ENCODE measurements at regions not wholly inside any gene's neighbourhood (a gene's known extent, or its start where the extent isn't known, plus 50 kb on each side); places are given as distances from the start of the nearest gene placed in this dataset.

DNA sequence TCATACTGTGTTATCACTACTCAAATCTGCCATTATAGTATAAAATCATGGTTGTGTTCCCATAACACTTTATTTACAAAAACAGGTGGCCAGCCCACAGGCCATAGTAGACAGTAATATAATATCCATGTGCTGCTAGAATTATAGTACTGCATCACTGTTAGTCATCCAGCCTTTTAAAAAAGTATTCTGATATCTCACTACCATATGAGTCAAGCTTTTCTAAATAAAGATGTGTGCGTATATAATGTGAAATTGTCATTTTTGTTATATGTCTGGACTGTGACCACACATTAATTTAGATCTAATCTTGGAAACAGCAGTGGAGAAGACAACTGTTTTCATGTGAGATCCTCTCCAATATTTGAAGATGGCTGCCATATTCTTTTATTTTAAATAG is 1049.1 kb upstream of the GOT2 start:
- H3K9me3 Mint-ChIP-seq: peaks cover 8 to 66% (median 22%) of the 10 kb centered on the region in 8 donors

DNA sequence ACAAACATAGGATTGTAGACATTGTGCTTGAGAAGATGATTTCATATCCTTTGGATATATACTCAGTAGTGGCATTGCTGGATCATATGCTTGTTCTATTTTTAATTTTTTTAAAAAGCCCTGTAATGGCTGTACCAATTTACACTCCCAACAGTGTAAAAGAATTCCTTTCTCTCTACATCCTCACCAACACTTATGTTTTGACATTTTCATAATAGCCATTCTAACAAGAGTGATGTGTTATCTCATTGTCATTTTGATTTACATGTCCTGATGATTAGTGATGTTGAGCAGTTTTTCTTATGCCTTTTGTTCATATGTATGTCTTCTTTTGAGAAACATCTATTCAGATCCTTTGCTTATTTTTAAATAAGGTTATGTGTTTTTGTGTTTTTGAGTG is 1039.2 kb upstream of the GOT2 start:
- Mint-ChIP-seq H3K27ac (no peak overlapping the region), H3K27me3 (no peaks in the 10 kb centered on the region), H3K9me3 (peaks cover 0 to 27% (median 11%) of the 10 kb centered on the region in 8 donors), H3K4me1 (no peaks in the 10 kb centered on the region), H3K36me3 (no peaks in the 10 kb centered on the region), H3K4me3 (no peak overlapping the region)
- intact Hi-C loops (cut with micrococcal nuclease): no loop called here
- no peak for DNase-seq
- ChIA-PET CTCF (ENCODE audit: partially characterized antibody) (no interaction called here), POLR2A (ENCODE audit: partially characterized antibody) (no interaction called here)
- Histone ChIP-seq H3K36me3 (ENCODE audit: insufficient read depth, low read length) (no peaks in the 10 kb centered on the region), H3K9me3 (ENCODE audit: control insufficient read depth in 1 of 2, low read length in 2 of 2) (peaks cover 0 to 3% of the 10 kb centered on the region in 2 donors), H3K4me3 (ENCODE audit: low read length in 2 of 2) (no peak overlapping the region), H3K27ac (ENCODE audit: low read depth, low read length) (no peak overlapping the region), H3K4me1 (ENCODE audit: insufficient read depth, low read length) (no peaks in the 10 kb centered on the region), H3K27me3 (ENCODE audit: insufficient read depth, low read length) (no peaks in the 10 kb centered on the region)

More for the DNA sequence above, 1049.1 kb upstream of the GOT2 start:
- ChIA-PET CTCF (ENCODE audit: partially characterized antibody) (no interaction called here), POLR2A (ENCODE audit: partially characterized antibody) (no interaction called here)
- H3K27me3 ChIP-seq (ENCODE audit: insufficient read depth, low read length): no peaks in the 10 kb centered on the region
- no peak overlapping the region for H3K27ac Mint-ChIP-seq
- H3K4me3 Mint-ChIP-seq: no peak overlapping the region
- intact Hi-C loops (cut with micrococcal nuclease): no loop called here
- no peaks in the 10 kb centered on the region for H3K36me3 ChIP-seq (ENCODE audit: insufficient read depth, low read length)
- no peaks in the 10 kb centered on the region for H3K27me3 Mint-ChIP-seq
- no peak for DNase-seq
- no peaks in the 10 kb centered on the region for H3K36me3 Mint-ChIP-seq
- no peak overlapping the region for H3K4me3 ChIP-seq (ENCODE audit: low read length in 2 of 2)
- no peaks in the 10 kb centered on the region for H3K9me3 ChIP-seq (ENCODE audit: control insufficient read depth in 1 of 2, low read length in 2 of 2)
- H3K4me1 Mint-ChIP-seq: no peaks in the 10 kb centered on the region
- H3K4me1 ChIP-seq (ENCODE audit: insufficient read depth, low read length): no peaks in the 10 kb centered on the region
- no peak overlapping the region for H3K27ac ChIP-seq (ENCODE audit: low read depth, low read length)

DNA sequence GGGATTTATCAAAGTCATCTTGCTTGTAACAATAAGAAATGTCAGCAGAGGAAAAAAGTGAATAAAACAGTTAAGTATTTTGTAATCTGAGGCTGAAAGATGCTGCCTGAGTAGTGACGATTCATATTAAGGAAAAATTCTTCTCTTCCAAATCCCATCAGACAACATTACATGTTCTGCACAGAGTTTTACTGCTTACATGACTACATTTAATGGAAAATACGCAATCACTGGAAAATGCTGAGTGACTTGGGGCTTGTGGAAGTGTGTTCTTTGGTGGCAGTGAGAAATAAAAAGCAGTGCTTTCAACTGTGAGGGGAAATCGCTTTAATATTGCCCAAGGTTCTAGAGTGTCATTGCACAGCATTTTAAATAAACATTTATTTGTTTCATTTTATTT is 1025.2 kb upstream of the GOT2 start:
- H3K27ac Mint-ChIP-seq: no peak overlapping the region
- H3K36me3 Mint-ChIP-seq: peaks cover 0 to 2% of the 10 kb centered on the region in 2 donors
- H3K27me3 ChIP-seq (ENCODE audit: insufficient read depth, low read length): no peaks in the 10 kb centered on the region
- H3K27ac ChIP-seq (ENCODE audit: low read depth, low read length): no peak overlapping the region
- intact Hi-C loops (cut with micrococcal nuclease): no loop called here
- no peaks in the 10 kb centered on the region for H3K4me1 ChIP-seq (ENCODE audit: insufficient read depth, low read length)
- no peak for DNase-seq
- ChIA-PET CTCF (ENCODE audit: partially characterized antibody) (no interaction called here), POLR2A (ENCODE audit: partially characterized antibody) (no interaction called here)
- no peaks in the 10 kb centered on the region for H3K27me3 Mint-ChIP-seq
- no peak overlapping the region for H3K4me3 Mint-ChIP-seq
- no peaks in the 10 kb centered on the region for H3K4me1 Mint-ChIP-seq
- peaks cover 10 to 62% (median 32%) of the 10 kb centered on the region in 8 donors for H3K9me3 Mint-ChIP-seq
- H3K36me3 ChIP-seq (ENCODE audit: insufficient read depth, low read length): no peaks in the 10 kb centered on the region
- H3K9me3 ChIP-seq (ENCODE audit: control insufficient read depth in 1 of 2, low read length in 2 of 2): no peaks in the 10 kb centered on the region
- H3K4me3 ChIP-seq (ENCODE audit: low read length in 2 of 2): no peak overlapping the region

DNA sequence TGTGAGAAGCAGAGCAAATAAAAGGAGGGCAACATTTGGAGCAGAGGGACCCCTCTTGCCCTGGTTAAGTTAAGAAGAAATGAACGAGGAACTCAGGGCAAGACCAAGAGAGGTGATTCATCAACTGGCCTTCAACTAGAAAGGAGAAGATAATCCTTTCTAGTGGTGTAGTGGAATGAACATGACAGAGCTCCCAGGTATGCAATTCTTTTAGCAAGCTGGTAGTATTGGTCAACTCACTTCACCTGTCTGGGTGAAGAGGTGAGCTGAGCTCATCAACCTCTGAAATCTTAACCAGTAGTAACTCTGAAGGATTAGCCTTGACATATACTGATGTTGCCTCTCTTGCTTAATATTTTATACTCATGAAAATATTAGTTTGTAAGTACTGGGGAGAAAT is 1024.7 kb upstream of the GOT2 start:
- no peaks in the 10 kb centered on the region for H3K27me3 ChIP-seq (ENCODE audit: insufficient read depth, low read length)
- Mint-ChIP-seq H3K9me3 (peaks cover 12 to 60% (median 32%) of the 10 kb centered on the region in 8 donors), H3K36me3 (peaks cover 0 to 2% of the 10 kb centered on the region in 2 donors), H3K27ac (no peak overlapping the region), H3K4me1 (no peaks in the 10 kb centered on the region), H3K27me3 (no peaks in the 10 kb centered on the region), H3K4me3 (no peak overlapping the region)
- ChIA-PET POLR2A (ENCODE audit: partially characterized antibody) (no interaction called here), CTCF (ENCODE audit: partially characterized antibody) (no interaction called here)
- no peak for DNase-seq
- no peaks in the 10 kb centered on the region for H3K4me1 ChIP-seq (ENCODE audit: insufficient read depth, low read length)
- no peaks in the 10 kb centered on the region for H3K9me3 ChIP-seq (ENCODE audit: control insufficient read depth in 1 of 2, low read length in 2 of 2)
- H3K36me3 ChIP-seq (ENCODE audit: insufficient read depth, low read length): no peaks in the 10 kb centered on the region
- no peak overlapping the region for H3K27ac ChIP-seq (ENCODE audit: low read depth, low read length)
- H3K4me3 ChIP-seq (ENCODE audit: low read length in 2 of 2): no peak overlapping the region
- intact Hi-C loops (cut with micrococcal nuclease): no loop called here

DNA sequence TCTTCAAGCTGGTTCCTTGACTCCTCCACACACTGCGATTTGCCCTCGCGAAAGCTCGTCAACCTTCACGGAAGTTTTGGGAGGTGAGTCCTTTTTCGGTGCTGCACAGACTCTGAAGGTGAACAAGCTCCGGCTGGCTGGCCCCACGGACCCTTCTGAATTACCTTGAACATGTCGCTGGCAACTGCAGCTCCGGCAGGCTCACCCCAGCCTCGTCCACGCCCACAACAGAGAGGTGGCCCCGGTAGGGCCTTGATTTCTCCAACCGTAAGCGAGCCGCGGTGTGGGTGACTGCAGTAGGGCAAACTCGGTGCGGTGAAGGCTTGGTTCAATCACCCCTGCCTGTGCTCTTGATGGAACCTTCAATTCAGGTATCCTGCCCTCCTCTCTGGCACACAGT is 1020.7 kb upstream of the GOT2 start:
- Histone ChIP-seq H3K4me3 (ENCODE audit: low read length in 2 of 2) (no peak overlapping the region), H3K4me1 (ENCODE audit: insufficient read depth, low read length) (no peaks in the 10 kb centered on the region), H3K27me3 (ENCODE audit: insufficient read depth, low read length) (no peaks in the 10 kb centered on the region), H3K36me3 (ENCODE audit: insufficient read depth, low read length) (no peaks in the 10 kb centered on the region), H3K27ac (ENCODE audit: low read depth, low read length) (no peak overlapping the region), H3K9me3 (ENCODE audit: control insufficient read depth in 1 of 2, low read length in 2 of 2) (peaks cover 0 to 6% of the 10 kb centered on the region in 2 donors)
- Mint-ChIP-seq H3K4me1 (no peaks in the 10 kb centered on the region), H3K9me3 (peaks cover 7 to 33% (median 16%) of the 10 kb centered on the region in 8 donors), H3K27me3 (no peaks in the 10 kb centered on the region), H3K36me3 (no peaks in the 10 kb centered on the region), H3K4me3 (no peak overlapping the region), H3K27ac (no peak overlapping the region)
- ChIA-PET POLR2A (ENCODE audit: partially characterized antibody) (no interaction called here), CTCF (ENCODE audit: partially characterized antibody) (no interaction called here)
- intact Hi-C loops (cut with micrococcal nuclease): no loop called here
- DNase-seq: no peak

DNA sequence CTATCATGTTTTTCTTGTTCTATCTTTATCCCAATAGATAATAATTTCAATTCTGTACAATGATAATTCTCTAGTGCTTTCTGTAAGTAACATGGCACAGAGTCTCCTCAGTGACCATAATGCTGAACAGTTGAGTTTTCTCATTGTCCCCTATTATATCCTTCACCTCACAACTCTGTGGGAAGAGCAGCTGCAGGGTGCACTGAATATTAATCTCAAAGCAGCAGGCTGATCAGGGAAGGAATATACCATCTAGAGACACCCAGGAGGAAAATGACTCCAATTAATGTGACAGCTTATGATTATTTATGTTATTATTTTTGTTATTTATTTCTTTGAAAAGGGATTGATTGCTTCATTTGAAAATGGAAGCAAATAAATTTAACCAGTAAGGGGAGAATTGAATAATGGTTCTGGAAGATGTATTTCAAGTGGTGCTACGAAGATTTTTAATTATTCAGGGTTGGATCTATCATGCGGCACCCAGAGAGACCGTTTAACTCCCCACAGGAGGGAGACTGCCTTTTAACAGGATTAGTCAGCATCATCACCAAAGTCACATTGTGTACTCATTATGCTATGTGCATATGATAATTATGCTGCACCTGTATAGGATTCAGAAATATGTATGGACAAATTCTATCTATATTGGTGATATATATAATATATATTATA is 1015.7 kb upstream of the GOT2 start:
- DNase-seq: no peak
- Histone ChIP-seq H3K4me1 (ENCODE audit: insufficient read depth, low read length) (no peaks in the 10 kb centered on the region), H3K27ac (ENCODE audit: low read depth, low read length) (no peak overlapping the region), H3K27me3 (ENCODE audit: insufficient read depth, low read length) (no peaks in the 10 kb centered on the region), H3K36me3 (ENCODE audit: insufficient read depth, low read length) (no peaks in the 10 kb centered on the region), H3K9me3 (ENCODE audit: control insufficient read depth in 1 of 2, low read length in 2 of 2) (peaks cover 0 to 6% of the 10 kb centered on the region in 2 donors), H3K4me3 (ENCODE audit: low read length in 2 of 2) (no peak overlapping the region)
- no peaks in the 10 kb centered on the region for H3K36me3 Mint-ChIP-seq
- H3K27ac Mint-ChIP-seq: no peak overlapping the region
- H3K4me1 Mint-ChIP-seq: no peaks in the 10 kb centered on the region
- H3K9me3 Mint-ChIP-seq: peaks cover 3 to 25% (median 14%) of the 10 kb centered on the region in 8 donors
- H3K4me3 Mint-ChIP-seq: no peak overlapping the region
- intact Hi-C loops (cut with micrococcal nuclease): no loop called here
- ChIA-PET CTCF (ENCODE audit: partially characterized antibody) (no interaction called here), POLR2A (ENCODE audit: partially characterized antibody) (no interaction called here)
- H3K27me3 Mint-ChIP-seq: no peaks in the 10 kb centered on the region

DNA sequence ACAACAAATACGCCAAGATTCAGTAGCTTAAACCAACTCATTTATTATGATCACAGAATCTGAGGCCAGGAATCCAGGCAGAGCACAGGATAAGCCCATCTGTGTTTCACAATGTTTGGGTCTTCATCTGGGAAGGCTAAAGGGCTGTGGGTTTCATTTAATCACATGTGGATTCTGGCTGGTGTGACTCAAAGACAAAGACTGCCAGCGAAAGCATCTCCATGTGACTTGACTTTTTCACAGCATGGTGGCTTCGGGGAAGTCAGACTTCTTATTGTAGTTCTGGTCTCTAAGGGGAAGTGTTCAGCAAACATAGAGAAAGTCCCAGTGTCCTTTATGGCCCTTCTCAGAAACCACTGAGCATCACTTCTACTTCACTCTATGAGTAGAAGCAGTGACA is 1014.4 kb upstream of the GOT2 start:
- intact Hi-C loops (cut with micrococcal nuclease): no loop called here
- Histone ChIP-seq H3K27ac (ENCODE audit: low read depth, low read length) (no peak overlapping the region), H3K27me3 (ENCODE audit: insufficient read depth, low read length) (no peaks in the 10 kb centered on the region), H3K9me3 (ENCODE audit: control insufficient read depth in 1 of 2, low read length in 2 of 2) (peaks cover 0 to 6% of the 10 kb centered on the region in 2 donors), H3K36me3 (ENCODE audit: insufficient read depth, low read length) (no peaks in the 10 kb centered on the region), H3K4me3 (ENCODE audit: low read length in 2 of 2) (no peak overlapping the region), H3K4me1 (ENCODE audit: insufficient read depth, low read length) (no peaks in the 10 kb centered on the region)
- DNase-seq: no peak
- no peak overlapping the region for H3K27ac Mint-ChIP-seq
- peaks cover 0 to 28% (median 9%) of the 10 kb centered on the region in 8 donors for H3K9me3 Mint-ChIP-seq
- CTCF ChIA-PET (ENCODE audit: partially characterized antibody): no interaction called here
- H3K4me1 Mint-ChIP-seq: no peaks in the 10 kb centered on the region
- H3K36me3 Mint-ChIP-seq: no peaks in the 10 kb centered on the region
- H3K27me3 Mint-ChIP-seq: no peaks in the 10 kb centered on the region
- no peak overlapping the region for H3K4me3 Mint-ChIP-seq
- POLR2A ChIA-PET (ENCODE audit: partially characterized antibody): no interaction called here

DNA sequence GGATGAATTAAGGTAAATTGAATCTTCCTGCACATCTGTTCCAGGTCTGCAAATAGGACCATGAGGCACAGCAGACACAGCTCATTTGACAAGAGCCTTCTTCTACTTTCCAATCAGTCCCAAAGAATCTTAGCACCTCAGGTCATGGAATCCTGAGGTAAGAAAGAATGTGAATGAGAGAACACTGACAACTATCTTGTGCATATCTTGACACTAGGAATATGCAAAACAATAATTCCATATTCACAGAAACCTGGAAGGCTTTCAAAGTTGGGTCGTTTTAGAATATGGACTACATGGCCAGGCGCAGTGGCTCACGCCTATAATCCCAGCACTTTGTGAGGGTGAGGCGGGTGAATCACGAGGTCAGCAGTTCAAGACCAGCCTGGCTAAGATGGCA is 1009.4 kb upstream of the GOT2 start:
- Histone ChIP-seq H3K9me3 (ENCODE audit: control insufficient read depth in 1 of 2, low read length in 2 of 2) (no peaks in the 10 kb centered on the region), H3K4me3 (ENCODE audit: low read length in 2 of 2) (no peak overlapping the region), H3K36me3 (ENCODE audit: insufficient read depth, low read length) (no peaks in the 10 kb centered on the region), H3K4me1 (ENCODE audit: insufficient read depth, low read length) (no peaks in the 10 kb centered on the region), H3K27me3 (ENCODE audit: insufficient read depth, low read length) (no peaks in the 10 kb centered on the region), H3K27ac (ENCODE audit: low read depth, low read length) (no peak overlapping the region)
- ChIA-PET CTCF (ENCODE audit: partially characterized antibody) (no interaction called here), POLR2A (ENCODE audit: partially characterized antibody) (no interaction called here)
- no peaks in the 10 kb centered on the region for H3K36me3 Mint-ChIP-seq
- H3K27ac Mint-ChIP-seq: no peak overlapping the region
- H3K4me3 Mint-ChIP-seq: no peak overlapping the region
- no peaks in the 10 kb centered on the region for H3K4me1 Mint-ChIP-seq
- peaks cover 0 to 35% (median 10%) of the 10 kb centered on the region in 8 donors for H3K9me3 Mint-ChIP-seq
- no peaks in the 10 kb centered on the region for H3K27me3 Mint-ChIP-seq
- DNase-seq: no peak
- intact Hi-C loops (cut with micrococcal nuclease): no loop called here

Measured in CD4-positive, alpha-beta memory T cell (primary cell).